ENCODE measurements at regions not wholly inside any gene's neighbourhood (a gene's known extent, or its start where the extent isn't known, plus 50 kb on each side); places are given as distances from the start of the nearest gene placed in this dataset.

GRCh38 chr16:86791287-86792035 lies 213.1 kb downstream of the FOXL1 start:
- no peak for DNase-seq (ENCODE audit: low read depth)
- TF ChIP-seq CTCF (IDR thresholded peaks at IDR 0.05; ENCODE audit: insufficient read depth, low read depth, low read length, missing control alignments) = no peak
- no peak overlapping the region for H3K4me3 ChIP-seq (ENCODE audit: low read length)

GRCh38 chr16:86794216-86794864 lies 216.0 kb downstream of the FOXL1 start:
- no peak for DNase-seq (ENCODE audit: low read depth)
- H3K4me3 ChIP-seq (ENCODE audit: low read length) = no peak overlapping the region
- TF ChIP-seq CTCF (IDR thresholded peaks at IDR 0.05; ENCODE audit: insufficient read depth, low read depth, low read length, missing control alignments) = no peak

GRCh38 chr16:86797700-86798099 lies 219.4 kb downstream of the FOXL1 start:
- no peak for TF ChIP-seq CTCF (IDR thresholded peaks at IDR 0.05; ENCODE audit: insufficient read depth, low read depth, low read length, missing control alignments)
- H3K4me3 ChIP-seq (ENCODE audit: low read length) = no peak overlapping the region
- DNase-seq (ENCODE audit: low read depth) = no peak

- TF ChIP-seq CTCF (IDR thresholded peaks at IDR 0.05; ENCODE audit: insufficient read depth, low read depth, low read length, missing control alignments) = no peak
- peak; percentile 29 for DNase-seq (ENCODE audit: low read depth)
- H3K4me3 ChIP-seq (ENCODE audit: low read length) = no peak overlapping the region
Observed at GRCh38 chr16:86798247-86799041, 220.1 kb downstream of the FOXL1 start.

GRCh38 chr16:86799367-86799766 lies 221.0 kb downstream of the FOXL1 start:
- no peak for DNase-seq (ENCODE audit: low read depth)
- no peak for TF ChIP-seq CTCF (IDR thresholded peaks at IDR 0.05; ENCODE audit: insufficient read depth, low read depth, low read length, missing control alignments)
- H3K4me3 ChIP-seq (ENCODE audit: low read length) = no peak overlapping the region

- DNase-seq (ENCODE audit: low read depth) = no peak
- no peak for TF ChIP-seq CTCF (IDR thresholded peaks at IDR 0.05; ENCODE audit: insufficient read depth, low read depth, low read length, missing control alignments)
- H3K4me3 ChIP-seq (ENCODE audit: low read length) = no peak overlapping the region
Observed at GRCh38 chr16:86800894-86801293, 222.5 kb downstream of the FOXL1 start.
